GM23338 (cell line): ENCODE measurements at regions not wholly inside any gene's neighbourhood (a gene's known extent, or its start where the extent isn't known, plus 50 kb on each side); places are given as distances from the start of the nearest gene placed in this dataset.

Experiments used
- ATAC-seq: fragments of 200-7000 bp; cut with Tn5 transposase; 3 replicates; pipeline ENCODE4 v1.9.1; 2020
- DNase-seq: peaks from one replicate; pipeline ENCODE4 v3.0.0-alpha.2; 2015; ENCODE audit warnings: low spot score
- H2AFZ ChIP-seq: fragments of 200-600 bp; sonication (generic); 2 replicates; pipeline ENCODE4 v1.8.0; 2016; ENCODE audit warnings: antibody characterized with exemption, mild to moderate bottlenecking, moderate library complexity
- H3F3A ChIP-seq: fragments of 200-600 bp; sonication (generic); replicated peaks from 2 replicates; pipeline ENCODE4 v1.8.0; 2017; ENCODE audit warnings: antibody characterized with exemption, mixed run types, low read depth
- H3K27ac ChIP-seq: fragments of 200-600 bp; sonication (generic); 2 replicates; pipeline ENCODE4 v1.6.1; 2016; ENCODE audit warnings: low read depth
- H3K27me3 ChIP-seq: fragments of 200-600 bp; sonication (generic); 2 replicates; pipeline ENCODE4 v1.8.0; 2016; ENCODE audit warnings: mild to moderate bottlenecking, mixed run types, moderate library complexity; ENCODE audit not compliant: insufficient read depth
- H3K36me3 ChIP-seq: fragments of 200-600 bp; sonication (generic); 2 replicates; pipeline ENCODE4 v1.8.0; 2016; ENCODE audit warnings: mild to moderate bottlenecking; ENCODE audit not compliant: insufficient read depth
- H3K4me1 ChIP-seq: fragments of 200-600 bp; sonication (generic); 2 replicates; pipeline ENCODE4 v1.8.0; 2016; ENCODE audit warnings: mild to moderate bottlenecking, moderate library complexity; ENCODE audit not compliant: insufficient read depth
- H3K4me2 ChIP-seq: fragments of 200-600 bp; sonication (generic); 2 replicates; pipeline ENCODE4 v1.7.1; 2017; ENCODE audit warnings: mixed run types
- H3K4me3 ChIP-seq: fragments of 200-600 bp; sonication (generic); 2 replicates; pipeline ENCODE4 v1.6.1; 2016; ENCODE audit warnings: mixed run types
- H3K79me2 ChIP-seq: fragments of 200-600 bp; sonication (generic); replicated peaks from 2 replicates; pipeline ENCODE4 v1.8.0; 2017; ENCODE audit warnings: mild to moderate bottlenecking; ENCODE audit not compliant: insufficient read depth
- H3K9me2 ChIP-seq: fragments of 200-600 bp; sonication (generic); 2 replicates; pipeline ENCODE4 v1.8.0; 2017; ENCODE audit not compliant: insufficient read depth
- H4K20me1 ChIP-seq: fragments of 200-600 bp; sonication (generic); replicated peaks from 2 replicates; pipeline ENCODE4 v1.8.0; 2017; ENCODE audit warnings: mild to moderate bottlenecking; ENCODE audit not compliant: insufficient read depth
- H3K27ac Mint-ChIP-seq: 2 replicates; pipeline ENCODE4 v1.8.0; 2020; ENCODE audit warnings: inconsistent platforms, mild to moderate bottlenecking, moderate library complexity, mixed read lengths
- H3K27me3 Mint-ChIP-seq: 3 replicates; pipeline ENCODE4 v1.8.0; 2022; ENCODE audit warnings: low read depth, mild to moderate bottlenecking, moderate library complexity, mixed read lengths, inconsistent platforms; ENCODE audit not compliant: insufficient read depth, poor library complexity
- H3K36me3 Mint-ChIP-seq: 3 replicates; pipeline ENCODE4 v1.8.0; 2021; ENCODE audit warnings: low read depth, mild to moderate bottlenecking, inconsistent platforms, moderate library complexity, mixed read lengths
- H3K4me1 Mint-ChIP-seq: 3 replicates; pipeline ENCODE4 v1.8.0; 2020; ENCODE audit warnings: mild to moderate bottlenecking, inconsistent platforms, mixed read lengths
- H3K4me3 Mint-ChIP-seq: 3 replicates; pipeline ENCODE4 v1.8.0; 2021; ENCODE audit warnings: moderate library complexity, mild to moderate bottlenecking, inconsistent platforms, mixed read lengths
- H3K9me3 Mint-ChIP-seq: 3 replicates; pipeline ENCODE4 v1.8.0; 2020; ENCODE audit warnings: moderate library complexity, mild to moderate bottlenecking, inconsistent platforms, mixed read lengths
- CREB1 ChIP-seq: fragments of 250-450 bp; sonication (Bioruptor Pico); IDR thresholded peaks from 2 replicates; pipeline ENCODE4 v1.5.0; 2020; ENCODE audit warnings: low read depth, mild to moderate bottlenecking, moderate library complexity
- CTCF ChIP-seq, 2 experiments: fragments of 200-600 bp in 1 of 2; sonication (generic) in 1 of 2; conservative IDR thresholded peaks; 2 replicates each; pipeline versions ENCODE4 v1.5.1 to v1.6.1; 2016 to 2017; ENCODE audit warnings: antibody characterized with exemption in 2 of 2, low read depth in 2 of 2, mild to moderate bottlenecking in 2 of 2, moderate library complexity in 1 of 2
- ETS1 ChIP-seq: IDR thresholded peaks from 2 replicates; pipeline ENCODE4 v1.6.1; 2016; ENCODE audit warnings: antibody characterized with exemption
- EZH2 ChIP-seq: fragments of 200-600 bp; sonication (generic); IDR thresholded peaks from one replicate; pipeline ENCODE4 v1.8.0; 2017; ENCODE audit warnings: antibody characterized with exemption, mild to moderate bottlenecking, low read depth; ENCODE audit not compliant: unreplicated experiment
- JUNB ChIP-seq: IDR thresholded peaks from one replicate; pipeline ENCODE4 v1.6.1; 2016; ENCODE audit warnings: antibody characterized with exemption; ENCODE audit not compliant: unreplicated experiment
- POLR2AphosphoS5 ChIP-seq: IDR thresholded peaks from 2 replicates; pipeline ENCODE4 v1.6.1; 2016; ENCODE audit warnings: antibody characterized with exemption, low read depth
- ZNF331 ChIP-seq: fragments of 250-450 bp; sonication (Bioruptor Pico); IDR thresholded peaks from 2 replicates; pipeline ENCODE4 v1.5.0; 2020; ENCODE audit warnings: low read depth, mild to moderate bottlenecking, moderate library complexity
- TF ChIP-seq, protein P1 (sequence below): IDR thresholded peaks from one replicate; pipeline ENCODE4 v1.6.1; 2018; ENCODE audit warnings: antibody characterized with exemption; ENCODE audit not compliant: unreplicated experiment

GRCh38 chr4:23028875-23029274, 336.1 kb downstream of the GBA3 start:
- ATAC-seq: no peak
- no peaks in the 10 kb centered on the region for H3K4me1 ChIP-seq
- 0 out of 3 replicates have a peak, but pooled peaks cover 3% of the 10 kb centered on the region for H3K9me3 Mint-ChIP-seq

More at GRCh38 chr4:23028875-23029274, 336.1 kb downstream of the GBA3 start:
- H3K79me2 ChIP-seq: no peaks in the 10 kb centered on the region
- no peaks in the 10 kb centered on the region for H3K27me3 ChIP-seq
- H3K27ac Mint-ChIP-seq: no peak overlapping the region
- no peaks in the 10 kb centered on the region for H3K36me3 ChIP-seq
- peaks cover under 1% of the 10 kb centered on the region; the same call in 1 of the 3 replicates for H3K4me1 Mint-ChIP-seq
- no peak overlapping the region for H3K27ac ChIP-seq
- no peak for DNase-seq
- H3K4me3 Mint-ChIP-seq: no peak overlapping the region
- H3K36me3 Mint-ChIP-seq: no peaks in the 10 kb centered on the region
- 0 out of 2 replicates have a peak, but pooled peaks cover 3% of the 10 kb centered on the region for H3K9me2 ChIP-seq
- H2AFZ ChIP-seq: no peak overlapping the region
- no peak for TF ChIP-seq POLR2AphosphoS5
- TF ChIP-seq, protein P1, sequence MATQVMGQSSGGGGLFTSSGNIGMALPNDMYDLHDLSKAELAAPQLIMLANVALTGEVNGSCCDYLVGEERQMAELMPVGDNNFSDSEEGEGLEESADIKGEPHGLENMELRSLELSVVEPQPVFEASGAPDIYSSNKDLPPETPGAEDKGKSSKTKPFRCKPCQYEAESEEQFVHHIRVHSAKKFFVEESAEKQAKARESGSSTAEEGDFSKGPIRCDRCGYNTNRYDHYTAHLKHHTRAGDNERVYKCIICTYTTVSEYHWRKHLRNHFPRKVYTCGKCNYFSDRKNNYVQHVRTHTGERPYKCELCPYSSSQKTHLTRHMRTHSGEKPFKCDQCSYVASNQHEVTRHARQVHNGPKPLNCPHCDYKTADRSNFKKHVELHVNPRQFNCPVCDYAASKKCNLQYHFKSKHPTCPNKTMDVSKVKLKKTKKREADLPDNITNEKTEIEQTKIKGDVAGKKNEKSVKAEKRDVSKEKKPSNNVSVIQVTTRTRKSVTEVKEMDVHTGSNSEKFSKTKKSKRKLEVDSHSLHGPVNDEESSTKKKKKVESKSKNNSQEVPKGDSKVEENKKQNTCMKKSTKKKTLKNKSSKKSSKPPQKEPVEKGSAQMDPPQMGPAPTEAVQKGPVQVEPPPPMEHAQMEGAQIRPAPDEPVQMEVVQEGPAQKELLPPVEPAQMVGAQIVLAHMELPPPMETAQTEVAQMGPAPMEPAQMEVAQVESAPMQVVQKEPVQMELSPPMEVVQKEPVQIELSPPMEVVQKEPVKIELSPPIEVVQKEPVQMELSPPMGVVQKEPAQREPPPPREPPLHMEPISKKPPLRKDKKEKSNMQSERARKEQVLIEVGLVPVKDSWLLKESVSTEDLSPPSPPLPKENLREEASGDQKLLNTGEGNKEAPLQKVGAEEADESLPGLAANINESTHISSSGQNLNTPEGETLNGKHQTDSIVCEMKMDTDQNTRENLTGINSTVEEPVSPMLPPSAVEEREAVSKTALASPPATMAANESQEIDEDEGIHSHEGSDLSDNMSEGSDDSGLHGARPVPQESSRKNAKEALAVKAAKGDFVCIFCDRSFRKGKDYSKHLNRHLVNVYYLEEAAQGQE: no peak
- no peak for TF ChIP-seq ETS1
- TF ChIP-seq CREB1 (CRISPR knock-in tag): no peak
- no peak for TF ChIP-seq ZNF331 (CRISPR knock-in tag)
- no peak for TF ChIP-seq JUNB
- no peak for TF ChIP-seq EZH2
- TF ChIP-seq CTCF (conservative IDR thresholded peaks at IDR 0.05; ENCODE audit: low read depth in 2 of 2): no peak
- H3F3A ChIP-seq: no peaks in the 10 kb centered on the region
- no peak overlapping the region for H3K4me2 ChIP-seq
- H4K20me1 ChIP-seq: no peaks in the 10 kb centered on the region
- no peak overlapping the region for H3K4me3 ChIP-seq
- peaks cover 2% of the 10 kb centered on the region for H3K27me3 Mint-ChIP-seq
